Liver (tissue), 8 donors: ENCODE measurements at regions not wholly inside any gene's neighbourhood (a gene's known extent, or its start where the extent isn't known, plus 50 kb on each side); places are given as distances from the start of the nearest gene placed in this dataset.

ENCODE experiments used
- DNase-seq: peaks from one replicate; pipeline ENCODE4 v3.0.0-alpha.2; 2017; ENCODE audit warnings: low spot score
- H3K27ac ChIP-seq, 2 donors: one replicate each; pipeline ENCODE4 v1.7.0; 2013; ENCODE audit warnings: inconsistent platforms in 2 of 2, low read length in 2 of 2, control low read depth in 1 of 2, low read depth in 1 of 2, mild to moderate bottlenecking in 1 of 2
- H3K27me3 ChIP-seq, 4 donors: one replicate each; pipeline versions ENCODE4 v1.6.1 to v1.7.0; 2013; ENCODE audit warnings: low read length in 3 of 4, inconsistent platforms in 1 of 4, mild to moderate bottlenecking in 1 of 4, moderate library complexity in 1 of 4; ENCODE audit not compliant: control insufficient read depth in 4 of 4, insufficient read depth in 4 of 4
- H3K36me3 ChIP-seq, 4 donors: one replicate each; pipeline versions ENCODE4 v1.6.1 to v1.7.0; 2013; ENCODE audit warnings: low read length in 3 of 4, mild to moderate bottlenecking in 3 of 4, low read depth in 1 of 4, moderate library complexity in 1 of 4; ENCODE audit not compliant: control insufficient read depth in 4 of 4, insufficient read depth in 3 of 4
- H3K4me1 ChIP-seq, 4 donors: one replicate each; pipeline versions ENCODE4 v1.6.1 to v1.7.0; 2013; ENCODE audit warnings: low read length in 3 of 4, mild to moderate bottlenecking in 3 of 4, moderate library complexity in 1 of 4; ENCODE audit not compliant: control insufficient read depth in 4 of 4, insufficient read depth in 4 of 4
- H3K4me3 ChIP-seq, 3 donors: one replicate each; pipeline versions ENCODE4 v1.6.1 to v1.7.0; 2013; ENCODE audit warnings: low read length in 3 of 3, control low read depth in 1 of 3, low read depth in 1 of 3, mild to moderate bottlenecking in 1 of 3
- H3K9ac ChIP-seq, 2 donors: one replicate each; pipeline ENCODE4 v1.7.0; 2013; ENCODE audit warnings: low read length in 2 of 2, mild to moderate bottlenecking in 2 of 2, moderate library complexity in 2 of 2, control low read depth in 1 of 2, low read depth in 1 of 2
- H3K9me3 ChIP-seq, 4 donors: one replicate each; pipeline versions ENCODE4 v1.6.1 to v1.7.0; 2013; ENCODE audit warnings: low read length in 3 of 4; ENCODE audit not compliant: control insufficient read depth in 4 of 4
- ATF3 ChIP-seq: IDR thresholded peaks from 2 replicates; pipeline ENCODE4 v1.6.1; 2016; ENCODE audit warnings: antibody characterized with exemption
- EGR1 ChIP-seq, 2 donors: IDR thresholded peaks; 2 replicates each; pipeline ENCODE4 v1.6.1; 2016 to 2018; ENCODE audit warnings: antibody characterized with exemption in 2 of 2, low read depth in 2 of 2
- FOXA1 ChIP-seq: IDR thresholded peaks from 2 replicates; pipeline ENCODE4 v1.6.1; 2016; ENCODE audit warnings: antibody characterized with exemption
- FOXA2 ChIP-seq: IDR thresholded peaks from 2 replicates; pipeline ENCODE4 v1.6.1; 2016; ENCODE audit warnings: antibody characterized with exemption
- GABPA ChIP-seq, 2 donors: IDR thresholded peaks in 1 of 2; conservative IDR thresholded peaks in 1 of 2; 2 replicates each; pipeline ENCODE4 v1.6.1; 2016; ENCODE audit warnings: antibody characterized with exemption in 2 of 2, mild to moderate bottlenecking in 1 of 2, moderate library complexity in 1 of 2
- HNF4A ChIP-seq, 2 donors: conservative IDR thresholded peaks; 2 replicates each; pipeline ENCODE4 v1.6.1; 2016; ENCODE audit warnings: antibody characterized with exemption in 2 of 2, mild to moderate bottlenecking in 2 of 2
- HNF4G ChIP-seq: IDR thresholded peaks from 2 replicates; pipeline ENCODE4 v1.6.1; 2016; ENCODE audit warnings: antibody characterized with exemption
- JUND ChIP-seq, 2 donors: IDR thresholded peaks; 2 replicates each; pipeline ENCODE4 v1.6.1; 2016; ENCODE audit warnings: antibody characterized with exemption in 2 of 2
- NR2F2 ChIP-seq: IDR thresholded peaks from 2 replicates; pipeline ENCODE4 v1.6.1; 2016; ENCODE audit warnings: antibody characterized with exemption
- RAD21 ChIP-seq, 2 donors: IDR thresholded peaks; 2 replicates each; pipeline ENCODE4 v1.6.1; 2016; ENCODE audit warnings: antibody characterized with exemption in 2 of 2, mild to moderate bottlenecking in 2 of 2
- RXRA ChIP-seq, 2 donors: IDR thresholded peaks; 2 replicates each; pipeline ENCODE4 v1.6.1; 2017 to 2018; ENCODE audit warnings: antibody characterized with exemption in 2 of 2, mild to moderate bottlenecking in 1 of 2
- SP1 ChIP-seq: IDR thresholded peaks from 2 replicates; pipeline ENCODE4 v1.6.1; 2018; ENCODE audit warnings: antibody characterized with exemption, mild to moderate bottlenecking
- TAF1 ChIP-seq: conservative IDR thresholded peaks from 2 replicates; pipeline ENCODE4 v1.6.1; 2016; ENCODE audit warnings: antibody characterized with exemption, mild to moderate bottlenecking
- YY1 ChIP-seq: IDR thresholded peaks from 2 replicates; pipeline ENCODE4 v1.6.1; 2016; ENCODE audit warnings: antibody characterized with exemption, mild to moderate bottlenecking
- WGBS: extraction: QIAGEN DNeasy Blood & Tissue Kit; methylation state at CpG from one replicate; pipeline ENCODE4 v1.1.7; 2013; 5-methylcytosine and 5-hydroxymethylcytosine counted together
- TF ChIP-seq, protein P1 (sequence below): IDR thresholded peaks from 2 replicates; pipeline ENCODE4 v1.6.1; 2016; ENCODE audit warnings: antibody characterized with exemption, mild to moderate bottlenecking
- TF ChIP-seq, protein P2 (sequence below): IDR thresholded peaks from 2 replicates; pipeline ENCODE4 v1.6.1; 2016; ENCODE audit warnings: antibody characterized with exemption
- TF ChIP-seq, protein P3 (sequence below): fragments of 150-350 bp; IDR thresholded peaks from 2 replicates; pipeline ENCODE4 v1.5.1; 2017; ENCODE audit warnings: improper control_type of control experiment, low read depth, low read length; ENCODE audit not compliant: missing input control
- TF ChIP-seq, protein P4 (sequence below): IDR thresholded peaks from 2 replicates; pipeline ENCODE4 v1.6.1; 2016; ENCODE audit warnings: antibody characterized with exemption
- donor health status: healthy.
- donor health status: healthy.
- donor health status: healthy.
- donor health status: healthy.
- donor health status: healthy.

- Histone ChIP-seq H3K27me3 (peaks cover 0 to 5% (median 0%) of the 10 kb centered on the region in 4 donors), H3K27ac (no peak overlapping the region), H3K36me3 (no peaks in the 10 kb centered on the region), H3K4me1 (no peaks in the 10 kb centered on the region), H3K9ac (no peak overlapping the region), H3K9me3 (no peaks in the 10 kb centered on the region), H3K4me3 (no peak overlapping the region)
- DNase-seq: no peak
- TF ChIP-seq, protein P1, sequence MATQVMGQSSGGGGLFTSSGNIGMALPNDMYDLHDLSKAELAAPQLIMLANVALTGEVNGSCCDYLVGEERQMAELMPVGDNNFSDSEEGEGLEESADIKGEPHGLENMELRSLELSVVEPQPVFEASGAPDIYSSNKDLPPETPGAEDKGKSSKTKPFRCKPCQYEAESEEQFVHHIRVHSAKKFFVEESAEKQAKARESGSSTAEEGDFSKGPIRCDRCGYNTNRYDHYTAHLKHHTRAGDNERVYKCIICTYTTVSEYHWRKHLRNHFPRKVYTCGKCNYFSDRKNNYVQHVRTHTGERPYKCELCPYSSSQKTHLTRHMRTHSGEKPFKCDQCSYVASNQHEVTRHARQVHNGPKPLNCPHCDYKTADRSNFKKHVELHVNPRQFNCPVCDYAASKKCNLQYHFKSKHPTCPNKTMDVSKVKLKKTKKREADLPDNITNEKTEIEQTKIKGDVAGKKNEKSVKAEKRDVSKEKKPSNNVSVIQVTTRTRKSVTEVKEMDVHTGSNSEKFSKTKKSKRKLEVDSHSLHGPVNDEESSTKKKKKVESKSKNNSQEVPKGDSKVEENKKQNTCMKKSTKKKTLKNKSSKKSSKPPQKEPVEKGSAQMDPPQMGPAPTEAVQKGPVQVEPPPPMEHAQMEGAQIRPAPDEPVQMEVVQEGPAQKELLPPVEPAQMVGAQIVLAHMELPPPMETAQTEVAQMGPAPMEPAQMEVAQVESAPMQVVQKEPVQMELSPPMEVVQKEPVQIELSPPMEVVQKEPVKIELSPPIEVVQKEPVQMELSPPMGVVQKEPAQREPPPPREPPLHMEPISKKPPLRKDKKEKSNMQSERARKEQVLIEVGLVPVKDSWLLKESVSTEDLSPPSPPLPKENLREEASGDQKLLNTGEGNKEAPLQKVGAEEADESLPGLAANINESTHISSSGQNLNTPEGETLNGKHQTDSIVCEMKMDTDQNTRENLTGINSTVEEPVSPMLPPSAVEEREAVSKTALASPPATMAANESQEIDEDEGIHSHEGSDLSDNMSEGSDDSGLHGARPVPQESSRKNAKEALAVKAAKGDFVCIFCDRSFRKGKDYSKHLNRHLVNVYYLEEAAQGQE: no peak
- TF ChIP-seq ATF3 (no peak), NR2F2 (no peak), TAF1 (no peak), EGR1 (IDR thresholded peaks at IDR 0.05; ENCODE audit: low read depth in 2 of 2) (no peak), GABPA (IDR thresholded peaks at IDR 0.05 in 1 of 2, conservative IDR thresholded peaks at IDR 0.05 in 1 of 2) (no peak), FOXA2 (no peak), HNF4A (conservative IDR thresholded peaks at IDR 0.05) (no peak)
- 83% methylated on average over 14 of the region's 14 CpGs for WGBS
These were observed 164.8 kb downstream of the AACS start for GRCh38 chr12:125229878-125230530.

DNA sequence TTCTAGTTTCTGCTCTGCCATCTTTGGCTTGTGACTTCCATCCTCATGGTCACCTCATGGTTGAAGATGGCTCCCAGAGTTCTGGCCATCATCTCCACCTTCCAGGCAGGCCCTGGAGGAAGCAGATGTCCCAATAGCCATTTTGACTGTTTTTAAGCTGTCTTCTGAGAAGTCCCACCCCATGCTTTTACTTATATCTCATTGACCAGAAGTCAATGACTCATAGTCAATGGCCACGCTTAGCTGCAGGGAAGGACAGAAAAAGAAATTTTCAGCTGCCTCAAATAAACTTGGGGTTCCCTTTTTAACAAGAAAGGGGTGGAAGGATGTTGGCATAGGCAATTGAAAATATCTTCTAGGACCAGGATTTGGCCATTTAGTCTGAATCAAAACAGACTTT is 168.1 kb downstream of the AACS start:
- no peak overlapping the region for H3K9ac ChIP-seq

More for the DNA sequence above, 168.1 kb downstream of the AACS start:
- no peak for DNase-seq
- no peaks in the 10 kb centered on the region for H3K4me1 ChIP-seq
- peaks cover 0 to 8% (median 0%) of the 10 kb centered on the region in 4 donors for H3K27me3 ChIP-seq
- H3K9me3 ChIP-seq: no peaks in the 10 kb centered on the region
- 82% methylated on average over 1 of the region's 1 CpG for WGBS
- TF ChIP-seq, protein P2, sequence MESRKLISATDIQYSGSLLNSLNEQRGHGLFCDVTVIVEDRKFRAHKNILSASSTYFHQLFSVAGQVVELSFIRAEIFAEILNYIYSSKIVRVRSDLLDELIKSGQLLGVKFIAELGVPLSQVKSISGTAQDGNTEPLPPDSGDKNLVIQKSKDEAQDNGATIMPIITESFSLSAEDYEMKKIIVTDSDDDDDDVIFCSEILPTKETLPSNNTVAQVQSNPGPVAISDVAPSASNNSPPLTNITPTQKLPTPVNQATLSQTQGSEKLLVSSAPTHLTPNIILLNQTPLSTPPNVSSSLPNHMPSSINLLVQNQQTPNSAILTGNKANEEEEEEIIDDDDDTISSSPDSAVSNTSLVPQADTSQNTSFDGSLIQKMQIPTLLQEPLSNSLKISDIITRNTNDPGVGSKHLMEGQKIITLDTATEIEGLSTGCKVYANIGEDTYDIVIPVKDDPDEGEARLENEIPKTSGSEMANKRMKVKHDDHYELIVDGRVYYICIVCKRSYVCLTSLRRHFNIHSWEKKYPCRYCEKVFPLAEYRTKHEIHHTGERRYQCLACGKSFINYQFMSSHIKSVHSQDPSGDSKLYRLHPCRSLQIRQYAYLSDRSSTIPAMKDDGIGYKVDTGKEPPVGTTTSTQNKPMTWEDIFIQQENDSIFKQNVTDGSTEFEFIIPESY: no peak
- TF ChIP-seq FOXA1 (no peak), GABPA (IDR thresholded peaks at IDR 0.05 in 1 of 2, conservative IDR thresholded peaks at IDR 0.05 in 1 of 2) (no peak), JUND (IDR thresholded peaks at IDR 0.05) (no peak), ATF3 (no peak), RAD21 (IDR thresholded peaks at IDR 0.05) (no peak), SP1 (no peak), RXRA (IDR thresholded peaks at IDR 0.05) (no peak), NR2F2 (no peak), TAF1 (no peak), HNF4G (no peak), HNF4A (conservative IDR thresholded peaks at IDR 0.05) (no peak), YY1 (no peak), EGR1 (IDR thresholded peaks at IDR 0.05; ENCODE audit: low read depth in 2 of 2) (no peak), FOXA2 (no peak)
- TF ChIP-seq, protein P3, sequence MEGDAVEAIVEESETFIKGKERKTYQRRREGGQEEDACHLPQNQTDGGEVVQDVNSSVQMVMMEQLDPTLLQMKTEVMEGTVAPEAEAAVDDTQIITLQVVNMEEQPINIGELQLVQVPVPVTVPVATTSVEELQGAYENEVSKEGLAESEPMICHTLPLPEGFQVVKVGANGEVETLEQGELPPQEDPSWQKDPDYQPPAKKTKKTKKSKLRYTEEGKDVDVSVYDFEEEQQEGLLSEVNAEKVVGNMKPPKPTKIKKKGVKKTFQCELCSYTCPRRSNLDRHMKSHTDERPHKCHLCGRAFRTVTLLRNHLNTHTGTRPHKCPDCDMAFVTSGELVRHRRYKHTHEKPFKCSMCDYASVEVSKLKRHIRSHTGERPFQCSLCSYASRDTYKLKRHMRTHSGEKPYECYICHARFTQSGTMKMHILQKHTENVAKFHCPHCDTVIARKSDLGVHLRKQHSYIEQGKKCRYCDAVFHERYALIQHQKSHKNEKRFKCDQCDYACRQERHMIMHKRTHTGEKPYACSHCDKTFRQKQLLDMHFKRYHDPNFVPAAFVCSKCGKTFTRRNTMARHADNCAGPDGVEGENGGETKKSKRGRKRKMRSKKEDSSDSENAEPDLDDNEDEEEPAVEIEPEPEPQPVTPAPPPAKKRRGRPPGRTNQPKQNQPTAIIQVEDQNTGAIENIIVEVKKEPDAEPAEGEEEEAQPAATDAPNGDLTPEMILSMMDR: no peak
- TF ChIP-seq, protein P4, sequence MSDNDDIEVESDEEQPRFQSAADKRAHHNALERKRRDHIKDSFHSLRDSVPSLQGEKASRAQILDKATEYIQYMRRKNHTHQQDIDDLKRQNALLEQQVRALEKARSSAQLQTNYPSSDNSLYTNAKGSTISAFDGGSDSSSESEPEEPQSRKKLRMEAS: no peak
- TF ChIP-seq, protein P1: no peak
- H3K36me3 ChIP-seq: no peaks in the 10 kb centered on the region
- no peak overlapping the region for H3K4me3 ChIP-seq
- no peak overlapping the region for H3K27ac ChIP-seq
